GM11168 (cell line): ENCODE measurements at regions not wholly inside any gene's neighbourhood (a gene's known extent, or its start where the extent isn't known, plus 50 kb on each side); places are given as distances from the start of the nearest gene placed in this dataset.
"Not testable (repeated sequence)": the region's sequence is repeated elsewhere in the genome, so short reads cannot be mapped to it uniquely, and the experiment has no call there.

Experiments
- in situ Hi-C: fragments of 300-500 bp; cut with MboI; formaldehyde crosslinking; loops from one replicate; pipeline ENCODE4 v1.12.0; 2022; ENCODE audit warnings: low sequenced_read_pairs; ENCODE audit not compliant: unreplicated experiment

GRCh38 chr12:115394496-115395220 lies 710.7 kb upstream of the TBX3 start:
- in situ Hi-C loops: no loop called here

- in situ Hi-C loops: no loop called here
Measured at GRCh38 chr12:115388139-115388538, 704.2 kb upstream of the TBX3 start.

- in situ Hi-C loops: no loop called here
Measured at GRCh38 chr12:115387467-115387901, 703.5 kb upstream of the TBX3 start.

DNA sequence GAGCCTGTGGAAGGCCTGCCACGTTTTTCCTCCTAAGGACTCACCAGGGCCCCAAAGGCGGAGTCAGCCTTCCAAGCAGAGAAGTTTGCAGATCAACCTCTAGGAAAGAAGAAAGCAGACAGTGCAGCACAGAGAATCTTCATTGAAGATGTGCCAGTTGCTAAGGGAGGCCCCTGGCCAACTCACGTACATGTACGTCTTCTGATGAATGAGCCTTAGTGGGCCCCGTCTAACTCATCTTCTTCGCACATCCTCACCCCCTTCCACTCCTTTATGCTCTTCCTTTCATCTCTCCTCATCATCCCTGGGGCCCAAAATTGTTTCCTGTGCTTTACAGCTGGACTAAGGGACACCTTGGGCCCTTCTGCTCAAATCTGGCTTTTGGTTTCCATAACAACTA lies 703.0 kb upstream of the TBX3 start:
- in situ Hi-C loops: no loop called here

GRCh38 chr12:115385141-115385540 lies 701.2 kb upstream of the TBX3 start:
- in situ Hi-C loops: no loop called here

DNA sequence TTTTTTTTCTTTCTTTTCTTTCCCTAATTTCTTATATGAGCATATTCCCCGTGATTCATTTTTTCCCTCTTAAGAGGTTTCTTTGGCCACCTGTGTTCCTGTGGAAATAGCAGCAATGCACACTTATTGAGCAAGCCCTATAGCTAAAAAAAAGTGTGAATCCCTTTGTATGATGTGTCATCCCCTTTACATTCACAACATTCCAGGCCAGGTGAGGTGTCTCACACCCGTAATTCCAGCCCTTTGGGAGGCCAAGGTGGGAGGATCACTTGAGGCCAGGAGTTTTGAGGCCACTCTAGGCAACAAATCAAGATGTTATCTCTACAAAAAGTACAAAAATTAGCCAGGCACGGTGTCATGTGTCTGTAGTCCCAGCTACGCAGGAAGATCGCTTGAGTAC lies 700.4 kb upstream of the TBX3 start:
- in situ Hi-C loops: no loop called here

- in situ Hi-C loops: no loop called here
Measured at GRCh38 chr12:115383668-115384067, 699.7 kb upstream of the TBX3 start.

- in situ Hi-C loops: no loop called here
Measured at GRCh38 chr12:115382681-115383080, 698.7 kb upstream of the TBX3 start.

DNA sequence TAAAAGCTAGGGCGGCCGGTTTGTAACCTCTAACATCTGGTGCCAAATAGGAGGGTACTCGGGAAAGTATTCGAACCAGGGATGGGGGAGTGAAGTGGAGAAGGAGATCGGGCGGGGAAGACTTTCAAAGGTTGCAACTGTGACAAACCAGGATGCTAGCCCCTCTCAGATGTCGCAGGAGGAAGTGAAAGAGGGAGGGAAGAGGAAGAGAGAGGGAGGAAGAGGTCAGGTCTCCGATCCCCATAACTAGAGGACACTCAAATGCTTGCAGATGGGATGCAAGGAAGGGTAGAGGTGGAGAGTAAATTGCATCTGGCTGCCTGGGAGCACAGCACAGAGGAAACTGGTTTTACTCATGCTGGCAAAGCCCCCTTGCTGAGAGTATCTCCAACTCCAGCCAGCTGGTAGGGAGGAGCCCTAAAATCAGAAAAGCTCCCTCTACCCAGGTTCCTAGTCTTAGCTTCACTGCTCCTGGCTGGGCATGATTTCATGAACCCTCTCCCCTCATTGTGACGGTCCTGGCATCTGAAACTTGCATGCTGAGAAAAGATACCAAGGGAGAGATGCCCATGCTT lies 696.7 kb upstream of the TBX3 start:
- in situ Hi-C loops: no loop called here

- in situ Hi-C loops: no loop called here
Measured at GRCh38 chr12:115378291-115378690, 694.3 kb upstream of the TBX3 start.

DNA sequence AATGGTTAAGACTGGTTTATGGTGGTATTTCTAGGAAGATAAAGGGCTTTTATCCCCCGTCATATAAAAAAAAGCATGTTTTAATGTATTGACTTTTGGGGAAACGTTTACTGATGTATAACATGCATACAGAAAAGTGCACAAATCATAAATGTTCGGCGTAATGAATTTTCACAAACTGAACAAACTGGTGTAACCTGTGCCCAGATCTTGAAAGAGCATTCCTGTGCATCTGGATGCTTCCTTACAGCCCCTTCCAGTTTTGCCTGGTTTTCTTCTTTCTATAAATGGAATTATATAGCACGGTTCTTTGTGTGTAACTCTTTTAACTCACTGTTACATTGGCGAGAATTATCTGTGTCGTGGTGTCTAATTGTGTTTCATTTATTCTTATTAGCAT lies 693.8 kb upstream of the TBX3 start:
- in situ Hi-C loops: no loop called here

DNA sequence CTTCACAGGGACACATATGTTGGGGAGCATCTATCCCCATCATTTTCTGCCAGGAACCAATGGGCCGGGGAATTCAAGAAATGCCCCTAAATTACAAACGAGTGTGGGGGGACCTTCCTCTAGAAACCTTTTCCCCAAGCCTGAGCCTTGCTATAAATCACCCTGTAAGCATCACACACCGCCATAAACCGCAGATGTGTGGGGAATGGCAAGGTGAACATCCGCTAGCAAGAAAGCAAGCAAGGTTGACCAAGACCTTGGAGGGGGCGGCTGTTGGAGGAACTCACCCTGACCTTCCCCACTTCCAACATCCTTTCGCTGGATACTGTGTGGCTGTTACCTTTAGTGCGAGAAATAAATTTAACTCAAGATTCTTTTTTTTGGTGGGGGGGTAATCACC lies 693.3 kb upstream of the TBX3 start:
- in situ Hi-C loops: no loop called here

GRCh38 chr12:115375186-115375991 lies 691.4 kb upstream of the TBX3 start:
- in situ Hi-C loops: no loop called here

GRCh38 chr12:115374480-115375185 lies 690.7 kb upstream of the TBX3 start:
- in situ Hi-C loops: no loop called here

DNA sequence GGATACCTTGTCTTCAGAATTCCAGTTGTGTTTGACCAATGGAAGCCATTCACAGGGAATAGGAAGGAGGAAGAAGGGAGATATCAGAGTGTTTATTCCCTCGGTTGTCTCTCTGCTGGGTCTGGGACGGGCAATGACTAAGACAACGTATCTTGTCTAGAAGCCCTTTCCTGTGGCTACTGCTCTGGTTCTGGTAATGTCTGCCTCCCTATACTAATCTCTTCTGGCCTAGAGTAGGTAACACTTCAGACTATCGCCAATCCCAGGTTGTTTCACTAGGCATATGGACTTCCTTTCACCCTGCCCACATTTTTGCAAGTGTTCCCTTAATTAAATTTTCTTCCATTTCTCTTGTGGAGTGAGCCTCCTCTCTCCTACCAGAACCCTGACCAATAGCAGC lies 687.7 kb upstream of the TBX3 start:
- in situ Hi-C loops: no loop called here

- in situ Hi-C loops: no loop called here
Measured at GRCh38 chr12:115370650-115371049, 686.7 kb upstream of the TBX3 start.

DNA sequence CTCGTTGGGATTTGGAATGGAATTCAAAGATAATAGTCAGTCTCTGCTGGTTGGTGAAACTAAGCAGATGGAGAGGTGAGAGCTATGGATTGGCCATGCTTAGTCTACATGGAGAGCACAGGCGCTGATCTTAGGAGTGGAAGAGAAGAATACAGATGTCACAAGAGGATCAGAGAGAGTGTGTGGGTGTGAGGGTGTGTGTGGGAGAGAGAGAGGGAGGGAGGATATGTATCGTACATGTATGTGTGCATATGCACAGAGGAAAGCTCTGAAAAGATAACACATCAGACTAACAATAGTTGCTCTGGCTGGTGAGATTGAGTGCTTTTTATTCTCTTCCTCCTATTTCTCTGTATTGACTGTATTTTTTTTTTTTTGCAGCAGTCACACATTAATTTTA lies 686.2 kb upstream of the TBX3 start:
- in situ Hi-C loops: no loop called here

GRCh38 chr12:115366277-115366676 lies 682.3 kb upstream of the TBX3 start:
- in situ Hi-C loops: not testable (repeated sequence)

DNA sequence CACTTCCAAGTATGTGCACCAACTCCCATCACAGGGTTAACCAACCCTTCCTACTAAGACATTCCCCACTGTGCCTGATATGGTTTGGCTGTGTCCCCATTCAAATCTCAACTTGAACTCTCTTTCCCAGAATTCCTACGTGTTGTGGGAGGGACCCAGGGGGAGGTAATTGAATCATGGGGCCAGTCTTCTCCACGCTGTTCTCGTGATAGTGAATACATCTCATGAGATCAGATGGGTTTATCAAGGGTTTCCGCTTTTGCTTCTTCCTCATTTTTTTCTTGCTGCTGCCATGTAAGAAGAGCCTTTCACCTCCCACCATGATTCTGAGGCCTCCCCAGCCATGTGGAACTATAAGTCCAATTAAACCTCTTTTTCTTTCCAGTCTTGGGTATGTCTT lies 681.8 kb upstream of the TBX3 start:
- in situ Hi-C loops: not testable (repeated sequence)

DNA sequence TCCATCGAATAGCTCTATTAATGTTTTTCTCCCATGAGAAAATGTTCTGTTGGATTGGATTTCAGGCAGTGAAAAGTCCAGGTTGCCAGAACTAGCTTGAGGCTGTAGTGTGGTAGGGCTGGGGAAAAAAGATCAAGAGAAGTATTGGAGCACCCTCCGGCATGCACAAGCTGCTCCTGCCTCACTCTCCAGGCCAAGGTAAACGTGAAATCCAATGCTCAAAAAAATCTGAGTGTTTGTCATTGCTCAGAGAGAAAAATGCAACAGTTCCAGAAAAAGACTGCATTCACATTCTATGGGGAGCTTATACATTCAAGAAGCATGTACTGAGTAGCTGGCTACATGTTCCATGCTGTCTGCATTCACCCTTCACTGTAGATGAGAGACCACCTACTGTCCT lies 680.9 kb upstream of the TBX3 start:
- in situ Hi-C loops: no loop called here
